MCF 10A (cell line): ENCODE measurements at regions not wholly inside any gene's neighbourhood (a gene's known extent, or its start where the extent isn't known, plus 50 kb on each side); places are given as distances from the start of the nearest gene placed in this dataset.

ENCODE experiments used
- BruUV-seq: library from RNA; stranded (reverse); fragments of 400-500 nt; replicated peaks from 2 replicates; lab custom pipeline; 2021; lab: Mats Ljungman, UMichigan
- CTCF ChIA-PET: fragments of 300-600 bp; sonication (Branson Sonifier 250); formaldehyde crosslinking; extraction: SDS; loops from one replicate; lab custom pipeline; 2021; ENCODE audit warnings: antibody characterized with exemption, inconsistent platforms; lab: Yijun Ruan, JAX
- POLR2A ChIA-PET: fragments of 300-600, 350-650 bp; sonication (Branson Sonifier 250); formaldehyde crosslinking; extraction: SDS; loops from one replicate; lab custom pipeline; 2020; ENCODE audit warnings: antibody characterized with exemption, inconsistent platforms; lab: Yijun Ruan, JAX
- DNase-seq: peaks from one replicate; pipeline ENCODE4 v3.0.0-alpha.2; 2018; ENCODE audit not compliant: unreplicated experiment
- H3K27ac Mint-ChIP-seq: one replicate; pipeline ENCODE4 v1.8.0; 2022; ENCODE audit warnings: mild to moderate bottlenecking, low read depth, mixed read lengths; ENCODE audit not compliant: unreplicated experiment
- H3K27me3 Mint-ChIP-seq: one replicate; pipeline ENCODE4 v1.8.0; 2022; ENCODE audit warnings: mixed read lengths; ENCODE audit not compliant: insufficient read depth, unreplicated experiment
- H3K36me3 Mint-ChIP-seq: one replicate; pipeline ENCODE4 v1.8.0; 2022; ENCODE audit warnings: mild to moderate bottlenecking, moderate library complexity, mixed read lengths; ENCODE audit not compliant: insufficient read depth, unreplicated experiment
- H3K4me1 Mint-ChIP-seq: one replicate; pipeline ENCODE4 v1.8.0; 2022; ENCODE audit warnings: mixed read lengths; ENCODE audit not compliant: insufficient read depth, unreplicated experiment
- H3K4me3 Mint-ChIP-seq: one replicate; pipeline ENCODE4 v1.8.0; 2022; ENCODE audit warnings: mild to moderate bottlenecking, moderate library complexity, mixed read lengths; ENCODE audit not compliant: unreplicated experiment
- H3K9me3 Mint-ChIP-seq: one replicate; pipeline ENCODE4 v1.8.0; 2022; ENCODE audit warnings: mixed read lengths; ENCODE audit not compliant: unreplicated experiment
- intact Hi-C: fragments of 100-400 bp; cut with micrococcal nuclease; formaldehyde crosslinking; loops from 2 replicates; pipeline ENCODE4 v1.14.1; 2022
- TF ChIP-seq, protein P1 (sequence below): fragments of 200-600 bp; IDR thresholded peaks from one replicate; pipeline ENCODE4 v1.8.0; 2022; ENCODE audit warnings: antibody characterized with exemption, mild to moderate bottlenecking; ENCODE audit not compliant: unreplicated experiment

DNA sequence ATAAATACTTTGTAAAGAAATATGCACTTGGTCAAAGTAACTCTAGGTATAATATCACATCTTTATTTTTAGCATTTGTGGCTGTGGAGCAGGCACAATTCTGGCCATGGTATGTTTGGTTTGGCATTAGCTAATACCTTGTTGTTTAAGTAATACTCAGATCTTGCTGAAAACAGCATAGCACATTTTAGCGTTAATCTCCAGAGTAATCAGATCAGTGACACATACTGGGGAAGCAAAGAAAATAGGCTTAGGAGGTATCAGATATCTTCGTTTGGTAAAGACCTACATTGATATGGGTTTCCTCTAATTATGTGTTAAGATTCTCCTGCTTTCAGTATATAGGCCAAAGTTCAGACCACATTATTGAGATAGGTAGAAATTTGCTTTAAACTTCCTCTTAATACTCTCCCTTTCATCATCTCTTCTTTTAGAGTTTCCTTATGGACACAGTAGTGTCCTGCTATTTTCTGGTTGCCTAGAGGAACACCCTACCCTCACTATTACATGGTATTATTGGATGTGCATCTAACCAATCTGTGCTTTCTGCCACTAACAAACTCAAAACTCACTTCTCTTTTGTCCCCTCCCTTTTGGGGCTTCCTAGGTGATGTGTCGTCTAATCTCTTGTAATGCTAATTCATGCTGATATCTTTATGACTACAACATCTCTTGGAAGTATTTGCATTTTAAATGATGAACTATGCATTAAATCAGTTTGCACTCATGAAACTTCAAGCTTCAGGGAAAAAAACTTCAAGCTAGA, 437.3 kb upstream of the ADAMTSL1 start:
- TF ChIP-seq, protein P1, sequence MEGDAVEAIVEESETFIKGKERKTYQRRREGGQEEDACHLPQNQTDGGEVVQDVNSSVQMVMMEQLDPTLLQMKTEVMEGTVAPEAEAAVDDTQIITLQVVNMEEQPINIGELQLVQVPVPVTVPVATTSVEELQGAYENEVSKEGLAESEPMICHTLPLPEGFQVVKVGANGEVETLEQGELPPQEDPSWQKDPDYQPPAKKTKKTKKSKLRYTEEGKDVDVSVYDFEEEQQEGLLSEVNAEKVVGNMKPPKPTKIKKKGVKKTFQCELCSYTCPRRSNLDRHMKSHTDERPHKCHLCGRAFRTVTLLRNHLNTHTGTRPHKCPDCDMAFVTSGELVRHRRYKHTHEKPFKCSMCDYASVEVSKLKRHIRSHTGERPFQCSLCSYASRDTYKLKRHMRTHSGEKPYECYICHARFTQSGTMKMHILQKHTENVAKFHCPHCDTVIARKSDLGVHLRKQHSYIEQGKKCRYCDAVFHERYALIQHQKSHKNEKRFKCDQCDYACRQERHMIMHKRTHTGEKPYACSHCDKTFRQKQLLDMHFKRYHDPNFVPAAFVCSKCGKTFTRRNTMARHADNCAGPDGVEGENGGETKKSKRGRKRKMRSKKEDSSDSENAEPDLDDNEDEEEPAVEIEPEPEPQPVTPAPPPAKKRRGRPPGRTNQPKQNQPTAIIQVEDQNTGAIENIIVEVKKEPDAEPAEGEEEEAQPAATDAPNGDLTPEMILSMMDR = no peak
- Mint-ChIP-seq H3K4me3 (no peak overlapping the region), H3K4me1 (no peaks in the 10 kb centered on the region), H3K27ac (no peak overlapping the region), H3K36me3 (no peaks in the 10 kb centered on the region), H3K9me3 (no peaks in the 10 kb centered on the region), H3K27me3 (no peaks in the 10 kb centered on the region)
- no TSS peak for BruUV-seq
- DNase-seq = no peak
- intact Hi-C loops = no loop called here
- ChIA-PET CTCF (no interaction called here), POLR2A (no interaction called here)

DNA sequence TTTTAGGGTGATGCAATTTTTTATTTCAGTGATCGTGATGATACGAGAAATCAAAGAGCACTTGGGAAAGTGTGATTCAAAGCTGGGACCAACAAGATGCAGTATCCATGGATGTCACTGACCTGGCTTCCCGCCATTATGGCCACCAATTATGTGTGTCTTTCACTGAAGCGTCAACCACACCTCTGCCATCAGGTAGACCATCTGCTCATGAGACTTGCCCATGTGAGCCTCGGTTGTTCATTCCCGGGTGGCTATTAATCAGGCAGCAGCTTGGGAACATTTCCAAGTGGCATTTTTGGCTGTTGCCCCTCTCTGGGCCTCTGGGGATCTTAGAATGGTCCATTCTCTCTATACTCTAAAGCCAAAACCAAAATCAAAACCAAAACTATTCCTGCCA, 436.0 kb upstream of the ADAMTSL1 start:
- TF ChIP-seq, protein P1 = no peak

DNA sequence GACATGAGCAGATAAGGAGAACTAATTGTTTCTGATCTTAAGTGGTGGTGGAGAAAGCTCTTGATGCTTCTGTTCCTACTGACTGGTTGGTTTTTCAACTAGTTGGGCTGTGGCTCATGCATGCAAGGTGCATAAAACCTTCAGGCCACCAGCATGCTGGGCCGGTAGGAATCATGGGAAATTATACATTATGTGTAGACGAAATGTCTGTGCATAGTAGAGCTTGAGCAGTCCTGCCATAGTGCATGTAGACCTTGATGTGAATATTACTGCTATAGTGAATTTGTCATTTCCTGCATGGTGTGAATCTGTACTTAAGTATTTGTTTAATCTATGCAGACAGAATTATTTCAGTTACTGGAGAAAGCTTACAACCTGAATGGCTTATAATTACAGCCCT, 433.6 kb upstream of the ADAMTSL1 start:
- CTCF ChIA-PET = no interaction called here
- Mint-ChIP-seq H3K36me3 (no peaks in the 10 kb centered on the region), H3K27ac (no peak overlapping the region), H3K9me3 (no peaks in the 10 kb centered on the region), H3K27me3 (no peaks in the 10 kb centered on the region), H3K4me3 (no peak overlapping the region), H3K4me1 (no peaks in the 10 kb centered on the region)
- intact Hi-C loops = no loop called here
- POLR2A ChIA-PET = interaction anchor here (0.7 kb wide), 1 partner anchor 1734 kb away, joined by 3 read pairs; no protein-coding TSS in a partner anchor
- no peak for DNase-seq
- no TSS peak for BruUV-seq
- TF ChIP-seq, protein P1 = no peak

More for the DNA sequence above, 436.0 kb upstream of the ADAMTSL1 start:
- BruUV-seq = no TSS peak
- Mint-ChIP-seq H3K27ac (no peak overlapping the region), H3K36me3 (no peaks in the 10 kb centered on the region), H3K4me1 (no peaks in the 10 kb centered on the region), H3K4me3 (no peak overlapping the region), H3K27me3 (no peaks in the 10 kb centered on the region), H3K9me3 (no peaks in the 10 kb centered on the region)
- ChIA-PET CTCF (no interaction called here), POLR2A (no interaction called here)
- DNase-seq = no peak
- intact Hi-C loops = no loop called here

DNA sequence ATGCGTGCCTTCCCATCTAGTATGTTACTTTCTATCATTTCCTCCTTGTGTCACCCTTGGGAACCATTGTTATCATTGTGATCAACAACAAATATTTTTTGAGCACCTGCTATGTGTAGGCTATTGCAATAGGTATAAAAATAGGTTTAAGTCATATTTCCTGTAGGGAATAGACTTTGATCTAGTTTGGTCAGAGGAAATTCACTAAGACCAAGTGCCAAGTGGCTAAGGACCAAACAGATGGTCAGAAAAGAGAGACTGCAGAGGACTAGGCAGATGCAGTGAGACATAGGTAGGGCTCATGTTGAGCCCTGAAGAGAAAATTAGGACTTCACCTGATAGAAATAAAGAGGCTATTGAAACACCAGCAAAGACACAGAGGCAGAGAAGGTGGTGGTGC, 430.0 kb upstream of the ADAMTSL1 start:
- ChIA-PET CTCF (no interaction called here), POLR2A (no interaction called here)
- TF ChIP-seq, protein P1 = no peak
- H3K27ac Mint-ChIP-seq = no peak overlapping the region
- BruUV-seq = no TSS peak
- intact Hi-C loops = no loop called here
- no peaks in the 10 kb centered on the region for H3K9me3 Mint-ChIP-seq
- no peak for DNase-seq
- H3K4me1 Mint-ChIP-seq = no peaks in the 10 kb centered on the region
- H3K36me3 Mint-ChIP-seq = no peaks in the 10 kb centered on the region
- peaks cover 14% of the 10 kb centered on the region for H3K27me3 Mint-ChIP-seq
- no peak overlapping the region for H3K4me3 Mint-ChIP-seq
